ENCODE measurements at regions not wholly inside any gene's neighbourhood (a gene's known extent, or its start where the extent isn't known, plus 50 kb on each side); places are given as distances from the start of the nearest gene placed in this dataset.

GRCh38 chr5:29950416-29951145 is 1242.9 kb upstream of the CDH6 start:
- no peak overlapping the region for H3K4me3 ChIP-seq
- no peak overlapping the region for H3K27ac ChIP-seq
- H3K4me1 ChIP-seq (ENCODE audit: insufficient read depth) = no peaks in the 10 kb centered on the region
- H3K9me3 ChIP-seq = no peaks in the 10 kb centered on the region
- WGBS, 3 donors = 79 to 80% (median 80%) methylated on average over 2 of the region's 2 CpGs
- TF ChIP-seq POLR2A (IDR thresholded peaks at IDR 0.05) = no peak
- TF ChIP-seq CTCF (IDR thresholded peaks at IDR 0.05) = no peak
- no peak for TF ChIP-seq EP300 (IDR thresholded peaks at IDR 0.05)
- intact Hi-C loops (cut with DNase I) = no loop called here
- H3K36me3 ChIP-seq = no peaks in the 10 kb centered on the region
- no peaks in the 10 kb centered on the region for H3K27me3 ChIP-seq
- DNase-seq = no peak

GRCh38 chr5:29949301-29949872 is 1244.1 kb upstream of the CDH6 start:
- 83 to 90% (median 86%) methylated on average over 7 of the region's 7 CpGs for WGBS, 3 donors
- Histone ChIP-seq H3K4me3 (no peak overlapping the region), H3K27me3 (no peaks in the 10 kb centered on the region), H3K36me3 (no peaks in the 10 kb centered on the region), H3K9me3 (no peaks in the 10 kb centered on the region), H3K27ac (no peak overlapping the region), H3K4me1 (ENCODE audit: insufficient read depth) (no peaks in the 10 kb centered on the region)
- TF ChIP-seq EP300 (IDR thresholded peaks at IDR 0.05) = no peak
- no peak for TF ChIP-seq CTCF (IDR thresholded peaks at IDR 0.05)
- TF ChIP-seq POLR2A (IDR thresholded peaks at IDR 0.05) = no peak
- no peak for DNase-seq
- intact Hi-C loops (cut with DNase I) = no loop called here

GRCh38 chr5:29944327-29944726 is 1249.2 kb upstream of the CDH6 start:
- no peak for DNase-seq
- 72 to 79% (median 77%) methylated on average over 2 of the region's 2 CpGs for WGBS, 3 donors
- intact Hi-C loops (cut with DNase I) = no loop called here
- Histone ChIP-seq H3K4me3 (no peak overlapping the region), H3K36me3 (no peaks in the 10 kb centered on the region), H3K27ac (no peak overlapping the region), H3K4me1 (ENCODE audit: insufficient read depth) (no peaks in the 10 kb centered on the region), H3K27me3 (no peaks in the 10 kb centered on the region), H3K9me3 (no peaks in the 10 kb centered on the region)
- TF ChIP-seq CTCF (IDR thresholded peaks at IDR 0.05) (no peak), POLR2A (IDR thresholded peaks at IDR 0.05) (no peak), EP300 (IDR thresholded peaks at IDR 0.05) (no peak)

- no peak for DNase-seq
- intact Hi-C loops (cut with DNase I) = no loop called here
- WGBS, 3 donors = 67 to 84% (median 71%) methylated on average over 3 of the region's 3 CpGs
Observed at GRCh38 chr5:29942089-29942488, 1251.4 kb upstream of the CDH6 start.

More at GRCh38 chr5:29942089-29942488, 1251.4 kb upstream of the CDH6 start:
- Histone ChIP-seq H3K36me3 (no peaks in the 10 kb centered on the region), H3K9me3 (no peaks in the 10 kb centered on the region), H3K4me3 (no peak overlapping the region), H3K27me3 (no peaks in the 10 kb centered on the region), H3K27ac (no peak overlapping the region), H3K4me1 (ENCODE audit: insufficient read depth) (no peaks in the 10 kb centered on the region)
- TF ChIP-seq CTCF (IDR thresholded peaks at IDR 0.05) (no peak), EP300 (IDR thresholded peaks at IDR 0.05) (no peak), POLR2A (IDR thresholded peaks at IDR 0.05) (no peak)

Data from ovary (tissue), 7 donors.